Esophagus squamous epithelium (tissue), 5 donors: ENCODE measurements at regions not wholly inside any gene's neighbourhood (a gene's known extent, or its start where the extent isn't known, plus 50 kb on each side); places are given as distances from the start of the nearest gene placed in this dataset.
A peak's percentile ranks its signal among the peaks of the same experiment; 100 is the strongest.

Experiments
- DNase-seq: peaks from one replicate; lab custom pipeline; 2025; lab: John Stamatoyannopoulos, UW
- H3K27ac ChIP-seq, 4 donors: fragments of 200-600 bp; sonication (generic); one replicate each; pipeline ENCODE4 v1.5.1; 2016 to 2019; ENCODE audit warnings: mild to moderate bottlenecking in 1 of 4
- H3K27me3 ChIP-seq, 4 donors: fragments of 200-600 bp; sonication (generic); 1 replicate in 3 of 4; 2 replicates in 1 of 4; pipeline versions ENCODE4 v1.5.1 to v1.6.0; 2017 to 2021; ENCODE audit warnings: antibody characterized with exemption in 1 of 4
- H3K36me3 ChIP-seq, 3 donors: fragments of 200-600 bp; sonication (generic); one replicate each; pipeline ENCODE4 v1.5.1; 2016 to 2019
- H3K4me1 ChIP-seq, 3 donors: fragments of 200-600 bp; sonication (generic); one replicate each; pipeline ENCODE4 v1.5.1; 2017 to 2019
- H3K4me3 ChIP-seq, 4 donors: fragments of 200-600 bp; sonication (generic); 1 replicate in 3 of 4; 2 replicates in 1 of 4; pipeline ENCODE4 v1.5.1; 2016 to 2019; ENCODE audit warnings: mild to moderate bottlenecking in 2 of 4, moderate library complexity in 1 of 4
- H3K9me3 ChIP-seq, 3 donors: fragments of 200-600 bp; sonication (generic); one replicate each; pipeline ENCODE4 v1.5.1; 2016 to 2019
- CTCF ChIP-seq, 6 experiments: fragments of 450-650 bp in 4 of 6; fragments of 200-600 bp in 2 of 6; sonication (generic) in 2 of 6; IDR thresholded peaks; one replicate each; pipeline ENCODE4 v1.5.1; 2016 to 2019; ENCODE audit warnings: antibody characterized with exemption in 6 of 6, mild to moderate bottlenecking in 4 of 6, moderate library complexity in 4 of 6
- POLR2A ChIP-seq, 4 donors: fragments of 450-650 bp; IDR thresholded peaks; one replicate each; pipeline ENCODE4 v1.6.1; 2017; ENCODE audit warnings: antibody characterized with exemption in 4 of 4, mild to moderate bottlenecking in 4 of 4, moderate library complexity in 3 of 4
- WGBS, 2 donors: methylation state at CpG; one replicate each; pipeline ENCODE4 v1.1.5; 2018; 5-methylcytosine and 5-hydroxymethylcytosine counted together
- intact Hi-C: fragments of 100-400 bp; cut with DNase I; formaldehyde crosslinking; loops from one replicate; pipeline ENCODE4 v1.15.0; 2022
- donor health status: DM: yes; HTN: yes; CAD: no.

GRCh38 chr20:56788041-56788670 lies 159.1 kb downstream of the TFAP2C start:
- peak overlapping the region; percentile 42 to 82 (median 73) for H3K27ac ChIP-seq
- 36 to 49% methylated on average over 7 of the region's 7 CpGs for WGBS, 2 donors
- H3K36me3 ChIP-seq: no peaks in the 10 kb centered on the region
- peak overlapping the region in 1 of 4 donors; percentile 23 for H3K4me3 ChIP-seq
- no peaks in the 10 kb centered on the region for H3K9me3 ChIP-seq
- intact Hi-C loops: no loop called here
- no peaks in the 10 kb centered on the region for H3K27me3 ChIP-seq
- DNase-seq: no peak
- peaks cover 14 to 21% (median 21%) of the 10 kb centered on the region in 3 donors for H3K4me1 ChIP-seq
- TF ChIP-seq POLR2A (IDR thresholded peaks at IDR 0.05) (no peak), CTCF (IDR thresholded peaks at IDR 0.05) (no peak)

- Histone ChIP-seq H3K27me3 (peaks cover 0 to 8% (median 0%) of the 10 kb centered on the region in 4 donors), H3K27ac (peak overlapping the region; percentile 25 to 82 (median 73)), H3K36me3 (no peaks in the 10 kb centered on the region), H3K4me1 (peaks cover 14 to 21% (median 21%) of the 10 kb centered on the region in 3 donors), H3K4me3 (no peak overlapping the region), H3K9me3 (no peaks in the 10 kb centered on the region)
- intact Hi-C loops: no loop called here
- no peak for TF ChIP-seq CTCF (IDR thresholded peaks at IDR 0.05)
- 78 to 84% methylated on average over 4 of the region's 6 CpGs for WGBS, 2 donors
- no peak for DNase-seq
These were observed 159.8 kb downstream of the TFAP2C start for GRCh38 chr20:56788671-56789610.

- no peak for TF ChIP-seq CTCF (IDR thresholded peaks at IDR 0.05)
- no peak for TF ChIP-seq POLR2A (IDR thresholded peaks at IDR 0.05)
These were observed 164.8 kb downstream of the TFAP2C start for GRCh38 chr20:56793916-56794315.

DNA sequence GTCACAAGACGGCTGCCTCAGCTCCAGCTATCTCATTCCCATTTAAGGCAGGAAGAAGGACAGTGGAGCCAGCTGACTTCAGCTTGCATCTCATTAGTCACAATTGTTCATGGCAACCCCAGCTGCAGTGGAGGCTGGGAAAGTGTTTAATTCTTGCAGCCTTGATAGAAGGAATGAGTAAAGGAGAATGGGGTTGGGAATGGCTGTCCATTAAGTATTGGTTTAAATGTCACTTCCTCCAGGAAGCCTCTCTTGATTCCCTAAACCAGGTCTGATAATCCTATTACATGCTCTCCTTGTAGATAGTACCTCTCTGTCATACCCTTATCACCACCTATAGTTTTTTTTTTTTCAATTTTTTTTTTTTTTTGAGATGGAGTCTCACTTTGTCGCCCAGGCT lies 166.4 kb downstream of the TFAP2C start:
- DNase-seq: no peak
- no peak overlapping the region for H3K27ac ChIP-seq
- 83 to 92% methylated on average over 2 of the region's 2 CpGs for WGBS, 2 donors

More at GRCh38 chr20:56793916-56794315, 164.8 kb downstream of the TFAP2C start:
- Histone ChIP-seq H3K27ac (no peak overlapping the region), H3K4me1 (peaks cover under 1 to 3% (median 3%) of the 10 kb centered on the region in 3 donors), H3K36me3 (no peaks in the 10 kb centered on the region), H3K9me3 (peaks cover 0 to 11% (median 8%) of the 10 kb centered on the region in 3 donors), H3K4me3 (no peak overlapping the region), H3K27me3 (peaks cover 0 to 11% (median 0%) of the 10 kb centered on the region in 4 donors)
- intact Hi-C loops: no loop called here
- WGBS, 2 donors: 64 to 68% methylated on average over 7 of the region's 7 CpGs
- no peak for DNase-seq

More for the DNA sequence above, 166.4 kb downstream of the TFAP2C start:
- Histone ChIP-seq H3K36me3 (no peaks in the 10 kb centered on the region), H3K9me3 (peaks cover 0 to 11% (median 8%) of the 10 kb centered on the region in 3 donors), H3K4me1 (no peaks in the 10 kb centered on the region), H3K4me3 (no peak overlapping the region), H3K27me3 (peaks cover 0 to 11% (median 0%) of the 10 kb centered on the region in 4 donors)
- intact Hi-C loops: no loop called here
- TF ChIP-seq CTCF (IDR thresholded peaks at IDR 0.05): no peak
- TF ChIP-seq POLR2A (IDR thresholded peaks at IDR 0.05): no peak
